Progenitor cell of endocrine pancreas (in vitro differentiated cells): ENCODE measurements at regions not wholly inside any gene's neighbourhood (a gene's known extent, or its start where the extent isn't known, plus 50 kb on each side); places are given as distances from the start of the nearest gene placed in this dataset.

Experiments
- DNase-seq: peaks from one replicate; pipeline ENCODE4 v3.0.0; 2021; ENCODE audit warnings: low spot score; ENCODE audit not compliant: unreplicated experiment
- H3K27ac Mint-ChIP-seq: 2 replicates; pipeline ENCODE4 v1.8.0; 2021; ENCODE audit warnings: mild to moderate bottlenecking, moderate library complexity, mixed read lengths
- H3K27me3 Mint-ChIP-seq: 2 replicates; pipeline ENCODE4 v1.8.0; 2021; ENCODE audit warnings: mixed read lengths
- H3K36me3 Mint-ChIP-seq: 2 replicates; pipeline ENCODE4 v1.8.0; 2022; ENCODE audit warnings: mixed read lengths; ENCODE audit not compliant: insufficient read depth
- H3K4me1 Mint-ChIP-seq: 2 replicates; pipeline ENCODE4 v1.8.0; 2021; ENCODE audit warnings: low read depth, mixed read lengths
- H3K4me3 Mint-ChIP-seq: 2 replicates; pipeline ENCODE4 v1.8.0; 2021; ENCODE audit warnings: low read depth, mild to moderate bottlenecking, moderate library complexity, mixed read lengths
- H3K9me3 Mint-ChIP-seq: 2 replicates; pipeline ENCODE4 v1.8.0; 2021; ENCODE audit warnings: low read depth, mixed read lengths
- CTCF ChIP-seq: fragments of 200-600 bp; sonication (generic); IDR thresholded peaks from one replicate; pipeline ENCODE4 v1.5.0; 2021; ENCODE audit warnings: antibody characterized with exemption, mild to moderate bottlenecking; ENCODE audit not compliant: unreplicated experiment

- Mint-ChIP-seq H3K27ac (no peak overlapping the region), H3K27me3 (peaks cover 4% of the 10 kb centered on the region), H3K4me3 (no peak overlapping the region), H3K9me3 (no peaks in the 10 kb centered on the region), H3K4me1 (no peaks in the 10 kb centered on the region), H3K36me3 (no peaks in the 10 kb centered on the region)
- TF ChIP-seq CTCF, result no peak
- no peak for DNase-seq
These were observed 200.6 kb downstream of the NRP2 start for GRCh38 chr2:205882806-205883425.

- H3K27me3 Mint-ChIP-seq, result peaks cover 4% of the 10 kb centered on the region
- TF ChIP-seq CTCF, result no peak
- no peak overlapping the region for H3K27ac Mint-ChIP-seq
- no peaks in the 10 kb centered on the region for H3K9me3 Mint-ChIP-seq
- no peaks in the 10 kb centered on the region for H3K36me3 Mint-ChIP-seq
- no peak overlapping the region for H3K4me3 Mint-ChIP-seq
- no peaks in the 10 kb centered on the region for H3K4me1 Mint-ChIP-seq
- DNase-seq, result no peak
These were observed 197.7 kb downstream of the NRP2 start for GRCh38 chr2:205880048-205880447.

- no peaks in the 10 kb centered on the region for H3K9me3 Mint-ChIP-seq
- no peak for TF ChIP-seq CTCF
- no peak overlapping the region for H3K4me3 Mint-ChIP-seq
- H3K36me3 Mint-ChIP-seq, result no peaks in the 10 kb centered on the region
- DNase-seq, result no peak
- H3K27me3 Mint-ChIP-seq, result peaks cover 4% of the 10 kb centered on the region
- H3K4me1 Mint-ChIP-seq, result no peaks in the 10 kb centered on the region
- no peak overlapping the region for H3K27ac Mint-ChIP-seq
These were observed 196.9 kb downstream of the NRP2 start for GRCh38 chr2:205878999-205879762.

GRCh38 chr2:205877496-205877895 lies 195.2 kb downstream of the NRP2 start:
- H3K9me3 Mint-ChIP-seq, result peaks cover 8% of the 10 kb centered on the region
- H3K27me3 Mint-ChIP-seq, result peaks cover 4% of the 10 kb centered on the region

GRCh38 chr2:205876127-205876526 lies 193.8 kb downstream of the NRP2 start:
- Mint-ChIP-seq H3K27me3 (peaks cover 7% of the 10 kb centered on the region), H3K9me3 (peaks cover 8% of the 10 kb centered on the region), H3K36me3 (no peaks in the 10 kb centered on the region), H3K4me3 (no peak overlapping the region), H3K27ac (no peak overlapping the region), H3K4me1 (no peaks in the 10 kb centered on the region)
- DNase-seq, result no peak
- TF ChIP-seq CTCF, result no peak

More at GRCh38 chr2:205877496-205877895, 195.2 kb downstream of the NRP2 start:
- no peak overlapping the region for H3K4me3 Mint-ChIP-seq
- no peaks in the 10 kb centered on the region for H3K4me1 Mint-ChIP-seq
- TF ChIP-seq CTCF, result no peak
- DNase-seq, result no peak
- H3K36me3 Mint-ChIP-seq, result no peaks in the 10 kb centered on the region
- no peak overlapping the region for H3K27ac Mint-ChIP-seq
